SK-N-SH (cell line): ENCODE measurements at regions not wholly inside any gene's neighbourhood (a gene's known extent, or its start where the extent isn't known, plus 50 kb on each side); places are given as distances from the start of the nearest gene placed in this dataset.

Source experiments
- CTCF ChIA-PET: fragments of 300-600, 350-600 bp; formaldehyde crosslinking; extraction: SDS; loops from one replicate; lab custom pipeline; 2021; lab: Yijun Ruan, JAX
- POLR2A ChIA-PET: fragments of 350-600 bp; sonication (Branson Sonifier 250); formaldehyde crosslinking; extraction: SDS; loops from one replicate; lab custom pipeline; 2020; ENCODE audit warnings: antibody characterized with exemption, inconsistent platforms; lab: Yijun Ruan, JAX
- DNase-seq: peaks from one replicate; pipeline ENCODE4 v3.0.0; 2012
- H2AFZ ChIP-seq: fragments of 200-600 bp; sonication (generic); 2 replicates; pipeline ENCODE4 v1.8.1; 2016; ENCODE audit warnings: antibody characterized with exemption, mild to moderate bottlenecking, low read depth
- H3F3A ChIP-seq: fragments of 200-600 bp; sonication (generic); replicated peaks from 2 replicates; pipeline ENCODE3; 2016; ENCODE audit warnings: antibody characterized with exemption, mild to moderate bottlenecking; ENCODE audit not compliant: insufficient read depth
- H3K27ac ChIP-seq, 2 experiments: fragments of 200-500 bp in 1 of 2; fragments of 200-600 bp in 1 of 2; sonication (Bioruptor generic) in 1 of 2; sonication (generic), shearing (Covaris generic) in 1 of 2; 2 replicates each; pipeline versions ENCODE4 v1.5.1 to v1.6.1; 2014 to 2016; ENCODE audit warnings: low read depth in 2 of 2, inconsistent platforms in 1 of 2, low read length in 1 of 2, mild to moderate bottlenecking in 1 of 2, mixed read lengths in 1 of 2
- H3K27me3 ChIP-seq: fragments of 200-600 bp; sonication (generic), shearing (Covaris generic); 2 replicates; pipeline ENCODE4 v1.6.1; 2016; ENCODE audit warnings: mixed run types; ENCODE audit not compliant: insufficient read depth
- H3K36me3 ChIP-seq, 2 experiments: fragments of 200-500 bp in 1 of 2; fragments of 200-600 bp in 1 of 2; sonication (Bioruptor generic) in 1 of 2; sonication (generic) in 1 of 2; replicated peaks in 1 of 2; 2 replicates each; pipeline versions ENCODE3 to v1.5.1; 2014 to 2016; ENCODE audit warnings: low read length in 1 of 2, mild to moderate bottlenecking in 1 of 2; ENCODE audit not compliant: insufficient read depth in 2 of 2, control insufficient read depth in 1 of 2
- H3K4me1 ChIP-seq, 2 experiments: fragments of 200-500 bp in 1 of 2; fragments of 200-600 bp in 1 of 2; sonication (Bioruptor generic) in 1 of 2; sonication (generic), shearing (Covaris generic) in 1 of 2; 2 replicates each; pipeline versions ENCODE4 v1.5.1 to v1.6.1; 2014 to 2016; ENCODE audit warnings: low read depth in 1 of 2, low read length in 1 of 2, mixed run types in 1 of 2; ENCODE audit not compliant: insufficient read depth in 2 of 2, control insufficient read depth in 1 of 2
- H3K4me2 ChIP-seq: fragments of 200-600 bp; sonication (generic), shearing (Covaris generic); 2 replicates; pipeline ENCODE4 v1.6.1; 2017; ENCODE audit warnings: mixed run types
- H3K4me3 ChIP-seq, 2 experiments: fragments of 200-500 bp in 1 of 2; fragments of 200-600 bp in 1 of 2; sonication (Bioruptor generic) in 1 of 2; sonication (generic), shearing (Covaris generic) in 1 of 2; 2 replicates each; pipeline versions ENCODE4 v1.5.1 to v1.8.1; 2014 to 2016; ENCODE audit warnings: low read depth in 2 of 2, inconsistent platforms in 1 of 2, low read length in 1 of 2, mild to moderate bottlenecking in 1 of 2, mixed read lengths in 1 of 2, moderate library complexity in 1 of 2
- H3K79me2 ChIP-seq: fragments of 200-600 bp; sonication (generic); 2 replicates; pipeline ENCODE4 v1.8.1; 2017; ENCODE audit warnings: mild to moderate bottlenecking; ENCODE audit not compliant: insufficient read depth
- H3K9ac ChIP-seq: fragments of 200-600 bp; sonication (generic); 2 replicates; pipeline ENCODE4 v1.6.1; 2017; ENCODE audit warnings: mixed run types
- H3K9me2 ChIP-seq: fragments of 200-600 bp; sonication (generic); 2 replicates; pipeline ENCODE4 v1.6.1; 2017; ENCODE audit warnings: mixed run types
- H3K9me3 ChIP-seq: fragments of 200-600 bp; sonication (generic); 2 replicates; pipeline ENCODE4 v1.6.1; 2017; ENCODE audit warnings: mixed run types, mild to moderate bottlenecking, moderate library complexity
- H4K20me1 ChIP-seq: fragments of 200-600 bp; sonication (generic); 2 replicates; pipeline ENCODE4 v1.6.1; 2017; ENCODE audit warnings: mild to moderate bottlenecking, mixed run types; ENCODE audit not compliant: insufficient read depth
- CHD2 ChIP-seq: fragments of 150-350 bp; IDR thresholded peaks from 2 replicates; pipeline ENCODE4 v1.6.1; 2018; ENCODE audit warnings: low read length; ENCODE audit not compliant: partially characterized antibody
- ELF1 ChIP-seq: IDR thresholded peaks from 2 replicates; pipeline ENCODE4 v1.4.0; 2012
- EP300 ChIP-seq, 2 experiments: IDR thresholded peaks; 2 replicates each; pipeline versions ENCODE4 v1.4.0 to v1.6.1; 2012; ENCODE audit warnings: borderline replicate concordance in 1 of 2, low read depth in 1 of 2, low read length in 1 of 2
- FOSL2 ChIP-seq: IDR thresholded peaks from 2 replicates; pipeline ENCODE4 v1.4.0; 2012; ENCODE audit warnings: low read depth, mild to moderate bottlenecking, moderate library complexity, borderline replicate concordance
- FOXJ3 ChIP-seq: sonication (generic); formaldehyde crosslinking; IDR thresholded peaks from 2 replicates; pipeline ENCODE4 v1.5.1; 2020; ENCODE audit warnings: mild to moderate bottlenecking, missing genetic modification reagents
- GATA2 ChIP-seq: sonication (generic); formaldehyde crosslinking; IDR thresholded peaks from 2 replicates; pipeline ENCODE4 v1.5.0; 2020; ENCODE audit warnings: mild to moderate bottlenecking, missing genetic modification reagents
- NFIC ChIP-seq: IDR thresholded peaks from 2 replicates; pipeline ENCODE4 v1.4.0; 2012; ENCODE audit warnings: borderline replicate concordance
- RAD21 ChIP-seq: IDR thresholded peaks from 2 replicates; pipeline ENCODE4 v1.6.1; 2012; ENCODE audit warnings: mild to moderate bottlenecking, low read length
- RFX5 ChIP-seq: IDR thresholded peaks from 2 replicates; pipeline ENCODE4 v1.6.1; 2012; ENCODE audit warnings: mild to moderate bottlenecking, improper control_type of control experiment, low read length
- RXRA ChIP-seq: IDR thresholded peaks from 2 replicates; pipeline ENCODE4 v1.4.0; 2012; ENCODE audit warnings: low read depth, mild to moderate bottlenecking, borderline replicate concordance
- SMC3 ChIP-seq: IDR thresholded peaks from 2 replicates; pipeline ENCODE4 v1.6.1; 2012; ENCODE audit warnings: low read depth, low read length, improper control_type of control experiment
- TCF12 ChIP-seq: IDR thresholded peaks from 2 replicates; pipeline ENCODE4 v1.4.0; 2012
- USF1 ChIP-seq: IDR thresholded peaks from 2 replicates; pipeline ENCODE4 v1.4.0; 2012; ENCODE audit warnings: low read depth, borderline replicate concordance
- YY1 ChIP-seq: IDR thresholded peaks from 2 replicates; pipeline ENCODE4 v1.4.0; 2012; ENCODE audit warnings: low read depth, mild to moderate bottlenecking
- WGBS: methylation state at CpG from one replicate; pipeline ENCODE4 v1.1.6; 2017; ENCODE audit warnings: low lambda C conversion rate; 5-methylcytosine and 5-hydroxymethylcytosine counted together
- TF ChIP-seq, protein P1 (sequence below): IDR thresholded peaks from 2 replicates; pipeline ENCODE4; 2012
- TF ChIP-seq, protein P2 (sequence below): fragments of 150-350 bp; IDR thresholded peaks from 2 replicates; pipeline ENCODE4 v1.6.1; 2017; ENCODE audit warnings: antibody characterized with exemption, low read length, low read depth, borderline replicate concordance
- TF ChIP-seq, protein P3 (sequence below): fragments of 150-350 bp; IDR thresholded peaks from 2 replicates; pipeline ENCODE4 v1.6.1; 2016; ENCODE audit warnings: mild to moderate bottlenecking, low read depth, low read length

GRCh38 chr1:4944911-4945310 lies 290.5 kb downstream of the AJAP1 start (continued):
- TF ChIP-seq USF1, result no peak
- TF ChIP-seq, all 33 proteins: peak for 0

GRCh38 chr1:4944072-4944471 lies 289.7 kb downstream of the AJAP1 start:
- H3K27me3 ChIP-seq, result no peaks in the 10 kb centered on the region
- POLR2A ChIA-PET, result no interaction called here
- H3K36me3 ChIP-seq, result no peaks in the 10 kb centered on the region
- H3K4me3 ChIP-seq, result no peak overlapping the region
- CTCF ChIA-PET, result interaction anchor here (0.6 kb wide), 1 partner anchor 1033 kb away, joined by 3 read pairs; no protein-coding TSS in a partner anchor
- H3K9me2 ChIP-seq, result no peaks in the 10 kb centered on the region
- no peak overlapping the region for H3K4me2 ChIP-seq
- no peaks in the 10 kb centered on the region for H3K9me3 ChIP-seq
- WGBS, result 23% methylated on average over 5 of the region's 5 CpGs
- no peaks in the 10 kb centered on the region for H4K20me1 ChIP-seq
- TF ChIP-seq YY1 (no peak), USF1 (no peak), NFIC (no peak)
- no peaks in the 10 kb centered on the region for H3K79me2 ChIP-seq
- no peak overlapping the region for H2AFZ ChIP-seq
- H3F3A ChIP-seq, result no peaks in the 10 kb centered on the region
- H3K9ac ChIP-seq, result no peak overlapping the region
- H3K4me1 ChIP-seq, result no peaks in the 10 kb centered on the region
- H3K27ac ChIP-seq, result no peak overlapping the region
- no peak for DNase-seq

- H3K36me3 ChIP-seq, result no peaks in the 10 kb centered on the region
- H3K4me2 ChIP-seq, result no peak overlapping the region
- DNase-seq, result no peak
- CTCF ChIA-PET, result no interaction called here
- H3K9me3 ChIP-seq, result no peaks in the 10 kb centered on the region
- H3K9ac ChIP-seq, result no peak overlapping the region
- no peak overlapping the region for H3K4me3 ChIP-seq
- H2AFZ ChIP-seq, result no peak overlapping the region
- no peaks in the 10 kb centered on the region for H4K20me1 ChIP-seq
- H3K4me1 ChIP-seq, result peaks cover 0 to 11% of the 10 kb centered on the region in 2 experiments; a peak in 1 of 4 replicates
- POLR2A ChIA-PET, result no interaction called here
- no peaks in the 10 kb centered on the region for H3K27me3 ChIP-seq
- H3K79me2 ChIP-seq, result no peaks in the 10 kb centered on the region
- no peaks in the 10 kb centered on the region for H3F3A ChIP-seq
- no peaks in the 10 kb centered on the region for H3K9me2 ChIP-seq
- WGBS, result 55% methylated on average over 6 of the region's 6 CpGs
- no peak for TF ChIP-seq RXRA
- TF ChIP-seq, protein P1, sequence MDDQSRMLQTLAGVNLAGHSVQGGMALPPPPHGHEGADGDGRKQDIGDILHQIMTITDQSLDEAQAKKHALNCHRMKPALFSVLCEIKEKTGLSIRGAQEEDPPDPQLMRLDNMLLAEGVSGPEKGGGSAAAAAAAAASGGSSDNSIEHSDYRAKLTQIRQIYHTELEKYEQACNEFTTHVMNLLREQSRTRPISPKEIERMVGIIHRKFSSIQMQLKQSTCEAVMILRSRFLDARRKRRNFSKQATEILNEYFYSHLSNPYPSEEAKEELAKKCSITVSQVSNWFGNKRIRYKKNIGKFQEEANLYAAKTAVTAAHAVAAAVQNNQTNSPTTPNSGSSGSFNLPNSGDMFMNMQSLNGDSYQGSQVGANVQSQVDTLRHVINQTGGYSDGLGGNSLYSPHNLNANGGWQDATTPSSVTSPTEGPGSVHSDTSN, result no peak
- no peak for TF ChIP-seq SMC3
- TF ChIP-seq GATA2, result no peak
- TF ChIP-seq USF1, result no peak
- no peak for TF ChIP-seq FOXJ3 (CRISPR knock-in tag)
- TF ChIP-seq EP300 (IDR thresholded peaks at IDR 0.05; ENCODE audit: borderline replicate concordance in 1 of 2, low read depth in 1 of 2, low read length in 1 of 2), result no peak
- no peak for TF ChIP-seq RAD21
- TF ChIP-seq ELF1, result no peak
- TF ChIP-seq CHD2, result no peak
- TF ChIP-seq, protein P2, sequence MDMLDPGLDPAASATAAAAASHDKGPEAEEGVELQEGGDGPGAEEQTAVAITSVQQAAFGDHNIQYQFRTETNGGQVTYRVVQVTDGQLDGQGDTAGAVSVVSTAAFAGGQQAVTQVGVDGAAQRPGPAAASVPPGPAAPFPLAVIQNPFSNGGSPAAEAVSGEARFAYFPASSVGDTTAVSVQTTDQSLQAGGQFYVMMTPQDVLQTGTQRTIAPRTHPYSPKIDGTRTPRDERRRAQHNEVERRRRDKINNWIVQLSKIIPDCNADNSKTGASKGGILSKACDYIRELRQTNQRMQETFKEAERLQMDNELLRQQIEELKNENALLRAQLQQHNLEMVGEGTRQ, result no peak
- no peak for TF ChIP-seq RFX5
- TF ChIP-seq, protein P3, sequence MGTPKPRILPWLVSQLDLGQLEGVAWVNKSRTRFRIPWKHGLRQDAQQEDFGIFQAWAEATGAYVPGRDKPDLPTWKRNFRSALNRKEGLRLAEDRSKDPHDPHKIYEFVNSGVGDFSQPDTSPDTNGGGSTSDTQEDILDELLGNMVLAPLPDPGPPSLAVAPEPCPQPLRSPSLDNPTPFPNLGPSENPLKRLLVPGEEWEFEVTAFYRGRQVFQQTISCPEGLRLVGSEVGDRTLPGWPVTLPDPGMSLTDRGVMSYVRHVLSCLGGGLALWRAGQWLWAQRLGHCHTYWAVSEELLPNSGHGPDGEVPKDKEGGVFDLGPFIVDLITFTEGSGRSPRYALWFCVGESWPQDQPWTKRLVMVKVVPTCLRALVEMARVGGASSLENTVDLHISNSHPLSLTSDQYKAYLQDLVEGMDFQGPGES, result no peak
- no peak for TF ChIP-seq TCF12
- no peak for TF ChIP-seq FOSL2
- no peak overlapping the region for H3K27ac ChIP-seq
These were observed 284.9 kb downstream of the AJAP1 start for GRCh38 chr1:4939266-4939665.
